ENCODE measurements at regions not wholly inside any gene's neighbourhood (a gene's known extent, or its start where the extent isn't known, plus 50 kb on each side); places are given as distances from the start of the nearest gene placed in this dataset.
"Not testable (repeated sequence)": the region's sequence is repeated elsewhere in the genome, so short reads cannot be mapped to it uniquely, and the experiment has no call there.

DNA sequence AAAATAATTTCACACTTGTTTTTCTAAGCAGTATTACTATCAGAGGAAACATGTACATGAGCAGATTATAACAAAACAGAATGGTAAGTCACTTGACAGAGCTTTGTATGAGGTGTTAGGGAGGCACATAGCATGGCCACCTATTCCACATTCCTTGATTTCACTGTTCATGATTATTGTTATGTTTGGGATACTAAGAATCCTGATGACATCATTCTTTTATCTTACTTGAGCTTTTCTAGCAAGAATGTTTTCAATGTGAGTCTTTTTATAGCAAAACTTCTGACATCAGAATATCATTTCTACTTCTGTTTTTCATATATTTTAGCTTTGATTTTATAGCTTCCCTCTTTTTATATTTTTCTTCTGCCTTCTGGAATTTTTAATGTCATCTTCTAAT is 208.2 kb downstream of the DMRTA1 start:
- peak; percentile 43 for DNase-seq

DNA sequence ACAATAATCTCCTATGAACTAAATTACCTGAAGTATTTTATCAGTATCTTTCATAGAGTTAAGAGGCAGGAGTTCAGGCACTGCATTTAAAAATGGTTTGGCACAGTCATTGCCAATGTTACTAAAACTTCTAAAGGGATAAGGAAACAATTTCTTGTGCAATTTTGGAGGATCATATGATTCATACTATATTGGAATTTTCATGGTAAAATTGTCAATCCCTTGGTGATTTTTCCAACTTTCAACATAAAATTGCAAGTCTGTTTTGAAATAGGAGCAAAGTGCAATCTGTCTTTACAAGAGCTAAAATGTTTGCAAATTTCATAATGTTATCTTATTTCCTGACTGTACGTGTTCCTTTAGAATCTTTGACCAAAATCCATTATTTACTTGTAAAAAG is 211.1 kb downstream of the DMRTA1 start:
- DNase-seq = no peak

DNA sequence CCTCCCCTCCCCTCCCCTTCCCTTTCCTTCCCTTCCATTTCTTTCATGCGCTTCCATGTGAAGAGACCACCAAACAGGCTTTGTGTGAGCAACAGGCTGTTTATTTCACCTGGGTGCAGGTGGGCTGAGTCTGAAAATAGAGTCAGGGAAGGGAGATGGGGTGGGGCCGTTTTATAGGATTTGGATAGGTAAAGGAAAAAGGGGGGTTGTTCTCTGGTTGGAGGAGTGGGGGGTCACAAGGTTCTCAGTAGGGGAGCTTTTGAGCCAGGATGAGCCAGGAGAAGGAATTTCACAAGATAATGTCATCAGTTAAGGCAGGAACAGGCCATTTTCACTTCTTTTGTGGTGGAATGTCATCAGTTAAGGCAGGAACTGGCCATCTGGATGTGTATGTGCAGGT is 211.9 kb downstream of the DMRTA1 start:
- not testable (repeated sequence) for DNase-seq

DNA sequence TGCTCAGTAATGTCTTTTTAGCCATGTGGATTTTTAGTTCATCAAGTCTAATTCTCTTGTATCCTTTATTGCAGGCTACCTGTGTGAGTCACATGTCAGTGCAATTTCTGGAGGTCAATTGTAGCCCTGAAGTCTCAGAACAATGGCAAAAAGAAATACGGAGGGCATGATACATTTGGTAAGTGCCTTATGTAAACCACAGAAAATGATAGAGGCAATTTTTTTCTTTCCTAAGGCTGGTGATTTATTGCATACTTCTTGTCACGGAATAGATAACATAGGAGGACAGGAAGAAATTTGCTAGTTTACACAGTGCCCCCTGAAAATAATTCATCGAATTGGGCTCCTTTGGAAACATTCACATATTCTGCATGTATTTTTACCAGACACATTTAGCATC is 235.9 kb downstream of the DMRTA1 start:
- no peak for DNase-seq

DNA sequence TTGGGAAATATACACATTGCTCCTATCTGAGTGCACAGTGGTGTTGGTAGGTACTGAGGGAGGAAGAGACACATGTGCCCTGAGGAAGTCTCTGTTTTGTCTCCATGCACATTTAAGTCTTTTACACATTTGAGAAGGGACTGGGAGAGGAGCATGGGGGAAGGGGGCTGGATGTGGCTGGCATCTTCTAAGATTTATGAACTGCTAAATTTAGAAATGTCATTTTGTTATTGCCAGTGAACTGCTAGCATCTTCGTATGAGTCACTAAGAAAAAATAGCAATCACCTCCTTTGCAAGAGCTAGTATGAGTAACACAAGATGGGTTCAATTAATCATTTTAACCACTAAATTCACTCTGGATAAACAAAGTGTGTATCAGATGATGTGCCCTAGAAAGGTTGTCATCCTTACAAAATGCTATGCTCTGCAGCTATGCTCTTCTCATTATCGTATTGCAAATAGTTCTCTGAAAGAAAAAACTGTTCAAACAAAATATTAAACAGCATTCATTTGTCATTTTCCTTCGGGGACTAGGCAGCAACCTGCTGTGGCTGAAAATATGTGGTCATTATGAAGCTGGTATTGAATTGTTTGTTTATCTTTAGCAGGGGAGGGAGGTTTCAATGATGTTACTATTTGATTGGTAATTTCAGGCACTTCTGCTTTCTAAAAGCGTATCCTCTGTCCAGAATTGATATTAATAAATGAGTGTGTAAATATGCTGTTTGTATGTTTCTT is 236.5 kb downstream of the DMRTA1 start:
- DNase-seq = peak; percentile 89

DNA sequence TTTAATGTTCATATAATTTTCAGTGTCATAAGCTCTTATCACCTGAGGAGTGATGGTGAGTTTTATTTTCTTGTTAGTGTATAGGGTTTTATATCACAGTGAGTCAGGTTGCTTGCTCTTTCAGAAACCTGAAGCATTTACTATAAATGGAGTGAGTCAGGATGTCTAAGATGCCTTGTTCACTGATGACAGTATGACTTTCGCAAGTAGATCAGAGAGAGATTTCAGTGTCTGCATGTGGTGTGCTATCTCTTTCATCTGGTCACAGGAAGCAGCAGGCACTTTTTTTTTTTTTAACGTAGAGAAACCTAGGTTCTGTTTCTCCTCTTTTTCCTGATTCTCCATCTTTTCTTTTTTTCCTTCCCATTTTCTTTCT is 237.1 kb downstream of the DMRTA1 start:
- peak; percentile 69 for DNase-seq

DNA sequence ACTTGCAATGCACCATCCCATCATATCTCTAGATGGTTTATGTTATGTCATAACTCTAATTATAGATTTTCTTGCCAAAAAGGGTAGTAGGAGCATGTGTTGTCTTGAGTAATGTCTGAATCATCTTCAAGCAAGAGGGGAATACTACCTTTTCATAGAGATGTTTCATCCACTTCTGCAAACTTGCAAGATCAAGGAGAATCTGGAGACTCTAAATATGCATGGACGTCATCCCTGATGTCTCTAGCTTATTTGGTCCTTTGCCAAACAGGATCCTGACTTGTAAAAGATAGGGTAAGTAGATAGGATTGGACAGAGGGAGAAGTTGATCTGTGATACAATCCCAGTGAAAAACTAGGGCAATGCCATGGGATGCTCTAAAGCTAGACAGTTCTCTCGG is 246.5 kb downstream of the DMRTA1 start:
- DNase-seq = no peak

DNA sequence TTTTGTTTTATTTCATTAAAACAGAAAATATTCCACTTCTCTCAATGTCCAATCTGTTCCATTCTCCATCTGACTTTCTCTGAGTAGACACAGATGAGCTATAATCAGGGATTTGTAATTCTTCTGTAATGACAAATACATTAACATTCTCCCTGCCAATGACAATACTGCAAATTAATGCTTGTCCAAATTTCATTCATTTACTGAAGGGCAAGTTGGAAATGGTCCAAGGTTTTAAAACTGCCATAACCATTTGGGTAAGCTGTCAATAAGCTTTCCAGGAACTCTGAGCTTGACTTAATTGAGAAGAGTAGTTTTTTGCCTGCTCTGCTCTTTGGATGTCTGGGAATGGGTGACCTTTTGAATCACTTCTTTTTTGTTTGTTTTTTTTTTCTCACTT is 253.5 kb downstream of the DMRTA1 start:
- no peak for DNase-seq

DNA sequence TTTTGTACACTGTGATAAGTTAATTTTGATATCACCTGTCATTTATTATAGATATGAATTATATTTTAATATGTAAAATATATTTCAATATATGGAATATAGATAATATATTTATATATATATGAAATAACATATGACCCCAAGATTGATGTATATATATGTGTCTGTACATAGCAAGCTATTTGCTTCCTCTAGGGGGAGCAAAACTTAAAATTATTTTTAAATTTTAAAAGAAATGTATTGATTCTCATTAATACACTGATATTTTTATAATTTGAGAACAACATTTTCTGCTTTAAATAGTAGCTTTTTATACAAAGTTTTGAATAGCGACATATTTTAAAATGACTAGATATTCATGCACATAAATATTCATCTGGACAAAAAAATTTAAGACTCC is 272.0 kb downstream of the DMRTA1 start:
- no peak for DNase-seq

DNA sequence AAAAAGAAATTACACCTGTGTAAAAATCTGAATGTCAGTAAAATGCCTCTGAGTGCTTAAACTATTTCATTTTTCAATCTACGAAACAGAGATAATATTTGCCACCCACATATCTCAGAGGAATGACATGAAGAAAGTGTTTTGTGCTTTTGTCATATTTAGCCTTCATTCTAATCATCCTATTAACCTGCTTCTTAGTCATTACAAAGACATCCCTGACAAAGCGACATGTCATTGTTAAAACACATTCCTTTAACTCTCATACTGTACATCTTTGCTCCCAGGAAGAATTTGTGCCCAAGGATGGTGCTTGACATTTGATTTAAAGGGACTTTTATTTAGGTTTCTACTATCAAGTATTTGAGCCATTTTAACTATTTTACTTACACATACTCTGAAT is 275.9 kb downstream of the DMRTA1 start:
- DNase-seq = peak; percentile 4

DNA sequence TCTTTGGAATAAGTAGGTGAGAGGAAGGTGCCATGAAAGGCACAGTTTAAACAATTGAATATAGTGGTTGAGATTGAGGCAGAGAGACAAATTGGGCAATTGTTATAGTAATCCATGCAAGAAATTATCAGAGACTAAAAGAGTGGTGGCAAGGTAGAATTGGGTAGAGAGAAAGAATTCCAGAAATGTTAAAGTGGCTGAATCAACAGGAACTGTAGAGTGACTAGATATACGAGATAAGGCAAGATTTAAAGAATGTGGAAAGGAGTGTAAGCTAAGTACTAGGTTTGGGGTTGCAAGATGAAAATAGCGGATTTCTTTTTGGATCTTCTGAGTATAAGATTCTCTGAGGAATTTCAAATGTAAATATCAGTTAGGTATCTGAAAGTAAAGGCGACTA is 285.2 kb downstream of the DMRTA1 start:
- no peak for DNase-seq

DNA sequence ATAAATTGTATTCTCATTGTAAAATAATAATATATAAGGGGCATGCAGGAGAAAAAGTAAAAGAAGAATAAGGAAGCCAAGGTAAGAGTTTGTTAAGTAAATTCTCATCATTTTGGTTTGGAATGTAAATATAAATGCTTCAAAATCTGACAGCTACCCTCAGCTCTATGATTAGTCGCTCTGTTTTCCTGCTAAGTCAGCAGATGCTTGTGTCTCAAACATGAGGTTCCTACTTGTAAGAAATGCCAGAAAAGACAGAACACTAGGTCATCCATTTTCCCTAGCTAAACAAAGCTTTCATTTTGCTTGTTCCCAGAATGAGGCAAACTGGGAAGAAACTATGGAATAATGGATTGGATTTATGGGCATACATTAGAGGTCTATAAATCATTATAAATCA is 293.1 kb downstream of the DMRTA1 start:
- DNase-seq = no peak

DNA sequence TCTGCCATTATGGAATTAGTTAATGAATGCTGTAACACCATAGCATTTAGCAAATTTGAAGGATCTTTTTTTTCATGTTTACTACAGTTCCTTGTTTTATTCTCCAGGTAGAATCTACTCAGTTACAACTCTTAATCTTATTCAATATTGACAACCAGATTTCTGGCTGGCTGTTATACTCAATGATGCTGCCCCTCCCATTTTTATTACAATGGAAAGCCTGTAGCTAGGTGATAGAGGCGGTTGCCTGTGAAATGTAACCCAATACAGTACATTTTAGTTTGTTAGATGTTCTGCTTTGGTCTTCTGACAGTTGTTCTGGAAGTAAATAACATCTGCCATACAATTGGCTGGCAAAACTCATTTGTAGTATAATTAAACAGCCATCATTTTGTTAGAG is 294.2 kb downstream of the DMRTA1 start:
- no peak for DNase-seq

DNA sequence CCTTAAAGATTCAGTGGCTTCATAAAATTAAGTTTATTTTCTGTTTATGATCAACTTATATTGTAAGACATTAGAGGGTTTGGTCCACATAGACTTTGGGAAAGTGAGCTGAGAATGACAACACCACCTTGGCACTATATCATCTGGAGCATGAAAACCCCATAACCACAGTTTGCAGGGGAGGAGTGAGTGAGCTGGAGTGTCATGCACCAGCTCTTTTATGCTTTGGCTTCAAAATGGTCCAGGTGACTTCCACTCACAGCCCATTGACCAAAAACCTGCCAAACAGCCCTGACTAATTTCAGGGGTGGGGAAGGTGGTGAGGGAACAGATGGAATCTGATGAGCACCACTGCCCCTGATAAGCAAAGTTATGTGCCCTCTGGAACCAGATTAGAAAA is 295.8 kb downstream of the DMRTA1 start:
- peak; percentile 52 for DNase-seq

DNA sequence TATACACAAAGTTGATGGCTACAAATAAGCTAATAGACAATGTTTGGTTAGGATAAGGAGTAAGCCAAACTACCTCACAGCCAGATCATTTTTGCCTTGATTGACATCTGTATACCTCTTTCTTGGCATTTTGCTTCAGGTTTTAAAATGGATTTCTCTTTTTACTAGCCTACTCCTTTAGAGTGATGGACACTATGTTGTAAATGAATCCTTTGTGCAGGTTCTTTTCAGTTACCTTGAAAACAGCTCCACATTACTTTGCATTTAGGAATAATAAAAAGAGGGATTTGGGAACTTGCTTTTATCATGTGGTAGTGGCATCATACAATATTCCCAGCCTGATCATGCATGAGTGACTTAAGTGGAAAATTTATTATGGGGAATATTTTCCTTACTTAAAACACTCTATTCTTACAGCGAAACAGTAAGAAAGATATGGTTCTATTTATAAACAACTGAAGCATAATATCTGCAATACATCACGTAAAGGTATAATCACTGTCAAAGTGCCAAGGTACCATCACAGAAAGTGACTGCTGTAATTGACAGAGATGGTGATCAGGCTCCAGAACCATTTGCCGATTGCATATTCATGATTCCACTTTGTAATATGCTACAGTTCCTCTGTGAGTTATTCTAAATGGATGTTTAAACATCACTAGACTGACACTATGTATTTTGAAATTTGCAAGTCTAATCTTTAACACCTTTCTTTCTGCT is 327.0 kb downstream of the DMRTA1 start:
- DNase-seq = no peak

DNA sequence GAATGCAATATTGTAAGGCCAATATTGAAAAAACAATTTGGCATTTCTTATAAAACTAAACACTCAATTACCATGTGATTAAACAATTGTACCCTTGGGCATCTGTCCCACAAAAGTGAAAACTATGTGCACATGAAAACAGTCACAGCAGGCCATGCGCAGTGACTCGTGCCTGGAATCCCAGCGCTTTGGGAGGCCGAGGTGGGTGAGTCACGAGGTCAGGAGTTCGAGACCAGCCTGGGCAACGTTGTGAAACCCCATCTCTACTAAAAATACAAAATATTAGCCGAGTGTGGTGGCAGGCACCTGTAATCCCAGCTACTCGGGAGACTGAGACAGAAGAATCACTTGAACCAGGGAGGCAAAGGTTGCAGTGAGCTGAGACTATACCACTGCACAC is 343.7 kb downstream of the DMRTA1 start:
- DNase-seq = no peak

DNA sequence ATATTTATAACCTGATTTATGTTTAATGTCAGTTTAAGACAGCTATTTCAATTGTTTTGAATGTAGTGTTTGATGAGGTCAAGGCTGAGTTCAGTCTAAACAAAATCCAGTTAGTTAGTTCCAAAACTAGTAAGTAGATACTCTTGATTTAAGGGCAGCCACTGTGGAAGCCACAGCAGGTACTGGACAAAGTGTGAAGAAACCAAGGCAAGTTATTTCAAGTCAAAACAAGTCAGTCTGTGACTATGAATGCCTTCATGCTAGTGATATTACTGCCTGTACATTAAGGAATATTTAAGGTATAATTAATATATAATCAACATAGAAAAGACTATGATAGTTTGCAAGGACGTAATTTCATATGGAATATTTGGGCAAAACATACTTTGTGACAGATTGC is 362.3 kb downstream of the DMRTA1 start:
- DNase-seq = no peak

DNA sequence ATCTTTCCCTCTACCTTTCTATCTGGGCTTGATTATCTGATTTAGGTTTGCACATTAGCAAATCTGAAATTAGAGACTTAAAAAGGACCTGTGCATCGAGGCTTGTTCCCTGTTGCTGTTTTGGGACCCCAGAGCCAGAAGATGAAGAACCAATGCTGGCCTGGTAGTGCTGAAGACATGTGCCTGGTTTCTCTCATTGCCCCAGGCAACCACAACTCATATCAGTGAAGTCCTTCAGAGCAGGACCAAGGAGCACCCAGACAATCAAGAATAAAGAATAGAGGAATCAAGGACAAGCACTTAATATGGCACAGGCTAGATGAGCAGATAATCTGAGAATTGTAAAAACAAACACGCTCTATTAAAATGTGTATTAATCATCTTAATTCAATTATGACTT is 362.7 kb downstream of the DMRTA1 start:
- DNase-seq = no peak

DNA sequence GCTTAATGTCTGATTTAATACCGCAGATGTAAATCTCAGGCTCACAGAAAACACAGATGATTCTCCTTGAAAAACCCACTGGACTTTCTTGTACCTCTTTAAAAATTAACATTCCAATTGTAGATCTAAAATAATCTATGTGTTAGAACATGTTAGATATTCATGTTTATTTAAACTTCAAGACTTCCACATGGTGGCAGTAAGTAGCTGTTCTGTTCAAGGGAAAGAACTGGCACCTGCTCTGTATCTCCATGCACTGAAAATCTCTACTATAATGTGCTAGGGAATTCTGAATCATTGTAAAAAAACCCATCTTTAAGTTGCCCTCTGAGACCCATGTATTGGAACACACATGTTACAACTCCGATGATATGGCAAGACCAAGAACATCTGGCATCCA is 366.9 kb downstream of the DMRTA1 start:
- DNase-seq = peak; percentile 21

DNA sequence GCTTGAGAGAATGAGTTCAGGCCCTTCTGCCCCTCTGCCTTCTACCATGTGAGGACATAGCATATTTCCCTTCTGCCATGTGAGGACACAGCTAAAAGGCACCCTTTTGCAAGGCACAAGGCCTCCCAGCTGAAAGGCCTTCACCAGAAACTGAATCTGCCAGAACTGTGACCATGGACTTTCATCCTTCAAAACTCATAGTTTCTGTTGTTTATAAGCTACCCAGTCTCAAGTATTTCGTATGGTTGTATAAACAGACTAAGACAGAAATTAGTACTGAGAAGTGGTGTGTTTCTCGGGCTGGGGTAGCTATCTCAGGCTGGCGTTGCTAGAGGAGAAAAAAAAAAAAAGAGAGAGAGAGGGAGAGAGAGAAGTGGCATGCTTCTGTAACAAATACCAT is 368.6 kb downstream of the DMRTA1 start:
- no peak for DNase-seq

DNA sequence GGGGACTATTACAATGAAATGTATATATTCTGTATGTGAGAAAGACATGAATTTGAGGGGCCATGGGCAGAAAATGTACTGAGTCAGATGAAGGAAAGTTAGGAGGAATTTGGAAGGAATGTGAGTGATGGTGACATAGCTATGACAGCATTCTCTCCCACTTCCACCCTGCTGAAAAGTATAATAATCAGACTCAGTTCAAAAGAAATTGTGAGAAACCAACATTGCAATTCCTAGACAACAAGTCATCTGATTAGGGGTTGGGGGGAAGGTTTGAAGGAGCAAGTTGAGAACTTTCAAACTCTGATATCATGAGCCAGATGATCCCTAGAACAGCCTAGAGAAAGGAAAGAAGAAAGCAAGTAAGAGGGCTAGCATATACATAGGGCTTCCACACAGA is 370.6 kb downstream of the DMRTA1 start:
- peak; percentile 24 for DNase-seq

DNA sequence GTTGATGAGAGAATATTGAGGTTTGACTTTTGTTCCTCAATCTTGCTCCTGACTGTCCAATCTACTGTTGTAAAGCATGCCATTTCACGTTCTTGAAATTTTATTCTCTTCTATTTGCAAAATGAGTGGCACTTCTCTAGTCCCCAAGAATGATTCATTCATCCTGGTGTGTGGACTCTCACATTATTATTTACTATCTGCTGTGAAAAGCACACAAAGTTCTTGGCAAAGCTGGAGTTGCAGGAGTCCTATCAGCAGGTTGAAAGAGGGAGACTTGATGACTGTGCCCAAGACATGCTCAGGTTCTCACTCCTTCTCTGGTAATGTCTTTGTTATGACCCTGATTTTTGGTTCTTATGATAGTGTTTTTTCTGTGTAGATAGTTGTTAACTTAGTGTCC is 382.6 kb downstream of the DMRTA1 start:
- no peak for DNase-seq

DNA sequence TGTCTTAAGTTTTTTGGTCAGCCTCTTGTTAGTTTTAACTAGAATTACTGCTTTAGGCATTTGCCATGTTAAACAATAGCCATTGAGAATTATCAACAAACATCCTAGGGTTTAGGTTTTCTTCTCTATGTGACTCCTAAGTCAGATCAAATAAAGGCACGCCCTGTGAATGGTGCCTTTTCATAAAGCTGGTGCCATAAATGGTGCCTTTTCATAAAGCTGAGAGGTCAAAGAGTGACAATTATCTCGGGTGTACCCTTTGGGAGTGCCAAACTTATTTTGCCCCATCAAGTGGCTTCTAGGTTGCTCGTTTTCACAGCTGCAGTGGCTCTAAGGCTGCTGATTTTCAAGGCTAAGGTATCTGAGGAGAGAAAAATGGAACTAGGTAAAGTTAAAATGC is 391.6 kb downstream of the DMRTA1 start:
- DNase-seq = no peak

DNA sequence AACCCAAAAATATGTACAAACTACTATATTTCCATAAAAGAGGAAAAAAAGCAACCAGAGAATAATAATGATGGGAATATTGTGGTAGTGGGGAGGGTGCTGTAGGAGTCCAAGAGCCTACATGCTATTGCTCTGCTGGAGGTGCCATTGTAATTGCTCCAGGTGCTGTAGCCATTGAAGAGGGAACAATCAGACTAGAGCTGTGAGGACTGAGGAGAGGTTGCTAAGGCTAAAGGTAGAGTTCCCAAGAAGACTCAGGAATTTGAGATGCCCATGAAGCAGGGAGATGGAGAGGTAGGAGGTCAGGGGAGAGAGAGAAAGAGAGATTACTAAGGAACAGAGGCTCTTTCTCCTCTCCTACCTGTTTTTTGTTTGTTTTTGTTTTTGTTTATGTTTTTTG is 394.0 kb downstream of the DMRTA1 start:
- DNase-seq = no peak

DNA sequence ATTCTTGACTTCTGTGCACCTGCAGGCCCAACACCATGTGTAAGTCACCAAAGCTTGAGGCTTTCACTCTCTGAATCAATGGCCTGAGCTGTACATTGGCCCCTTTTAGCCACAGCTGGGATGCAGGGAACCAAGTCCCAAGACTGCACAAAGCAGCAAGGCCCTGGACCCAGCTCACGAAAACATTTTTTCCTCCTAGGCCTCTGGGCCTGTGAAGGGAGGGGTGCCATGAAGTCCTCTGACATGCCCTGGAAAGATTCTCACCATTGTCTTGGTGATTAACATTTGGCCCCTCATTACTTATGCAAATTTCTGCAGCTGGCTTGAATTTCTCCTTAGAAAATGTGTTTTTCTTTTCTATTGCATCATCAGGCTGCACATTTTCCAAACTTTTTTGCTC is 398.6 kb downstream of the DMRTA1 start:
- not testable (repeated sequence) for DNase-seq

All from kidney glomerular epithelial cell (primary cell).